SW480 (cell line): ENCODE measurements at regions not wholly inside any gene's neighbourhood (a gene's known extent, or its start where the extent isn't known, plus 50 kb on each side); places are given as distances from the start of the nearest gene placed in this dataset.

Source experiments
- DNase-seq: peaks from one replicate; pipeline ENCODE4 v3.0.0-alpha.2; 2016; ENCODE audit warnings: low spot score

- no peak for DNase-seq
These were observed 85.0 kb upstream of the SLC38A4 start for GRCh38 chr12:46910830-46911229.

- no peak for DNase-seq
These were observed 88.5 kb upstream of the SLC38A4 start for GRCh38 chr12:46914336-46914735.

- no peak for DNase-seq
These were observed 89.3 kb upstream of the SLC38A4 start for GRCh38 chr12:46915082-46915481.

- no peak for DNase-seq
These were observed 90.0 kb upstream of the SLC38A4 start for GRCh38 chr12:46915836-46916235.

GRCh38 chr12:46916796-46917419 lies 91.1 kb upstream of the SLC38A4 start:
- DNase-seq, result no peak

- DNase-seq, result no peak
These were observed 92.0 kb upstream of the SLC38A4 start for GRCh38 chr12:46917821-46918220.

- DNase-seq, result no peak
These were observed 92.8 kb upstream of the SLC38A4 start for GRCh38 chr12:46918631-46919030.

GRCh38 chr12:46919666-46920400 lies 94.0 kb upstream of the SLC38A4 start:
- no peak for DNase-seq

GRCh38 chr12:46920499-46920898 lies 94.7 kb upstream of the SLC38A4 start:
- no peak for DNase-seq

GRCh38 chr12:46921048-46921763 lies 95.4 kb upstream of the SLC38A4 start:
- no peak for DNase-seq

GRCh38 chr12:46921764-46922133 lies 96.0 kb upstream of the SLC38A4 start:
- no peak for DNase-seq

GRCh38 chr12:46926526-46926925 lies 100.7 kb upstream of the SLC38A4 start:
- DNase-seq, result no peak

- DNase-seq, result no peak
These were observed 104.3 kb upstream of the SLC38A4 start for GRCh38 chr12:46930101-46930500.

- DNase-seq, result peak; percentile 58
These were observed 108.2 kb upstream of the SLC38A4 start for GRCh38 chr12:46933947-46934346.

GRCh38 chr12:46934374-46935111 lies 108.7 kb upstream of the SLC38A4 start:
- DNase-seq, result peak; percentile 7

- no peak for DNase-seq
These were observed 109.6 kb upstream of the SLC38A4 start for GRCh38 chr12:46935271-46935847.

- DNase-seq, result no peak
These were observed 110.2 kb upstream of the SLC38A4 start for GRCh38 chr12:46936042-46936441.

GRCh38 chr12:46938071-46938678 lies 112.4 kb upstream of the SLC38A4 start:
- DNase-seq, result no peak

- no peak for DNase-seq
These were observed 116.2 kb upstream of the SLC38A4 start for GRCh38 chr12:46941981-46942380.

GRCh38 chr12:46942579-46942978 lies 116.8 kb upstream of the SLC38A4 start:
- DNase-seq, result peak; percentile 39

- DNase-seq, result peak; percentile 18
These were observed 118.3 kb upstream of the SLC38A4 start for GRCh38 chr12:46944088-46944487.

GRCh38 chr12:46944771-46945170 lies 119.0 kb upstream of the SLC38A4 start:
- no peak for DNase-seq
